A673 (cell line): ENCODE measurements at regions not wholly inside any gene's neighbourhood (a gene's known extent, or its start where the extent isn't known, plus 50 kb on each side); places are given as distances from the start of the nearest gene placed in this dataset.
A peak's percentile ranks its signal among the peaks of the same experiment; 100 is the strongest.

Source experiments
- EZH2 ChIP-seq: fragments of 200-600 bp; sonication (generic); IDR thresholded peaks from 2 replicates; pipeline ENCODE4 v1.6.1; 2017; ENCODE audit warnings: borderline replicate concordance, low read depth, mild to moderate bottlenecking, mixed read lengths, antibody characterized with exemption, low read length; ENCODE audit not compliant: poor library complexity, severe bottlenecking
- TF ChIP-seq, protein P1 (sequence below): fragments of 300-800, 200-600 bp; sonication (generic); conservative IDR thresholded peaks from 2 replicates; pipeline ENCODE4 v1.5.1; 2017; ENCODE audit warnings: low read depth, mild to moderate bottlenecking, antibody characterized with exemption, low read length, moderate library complexity, mixed read lengths

DNA sequence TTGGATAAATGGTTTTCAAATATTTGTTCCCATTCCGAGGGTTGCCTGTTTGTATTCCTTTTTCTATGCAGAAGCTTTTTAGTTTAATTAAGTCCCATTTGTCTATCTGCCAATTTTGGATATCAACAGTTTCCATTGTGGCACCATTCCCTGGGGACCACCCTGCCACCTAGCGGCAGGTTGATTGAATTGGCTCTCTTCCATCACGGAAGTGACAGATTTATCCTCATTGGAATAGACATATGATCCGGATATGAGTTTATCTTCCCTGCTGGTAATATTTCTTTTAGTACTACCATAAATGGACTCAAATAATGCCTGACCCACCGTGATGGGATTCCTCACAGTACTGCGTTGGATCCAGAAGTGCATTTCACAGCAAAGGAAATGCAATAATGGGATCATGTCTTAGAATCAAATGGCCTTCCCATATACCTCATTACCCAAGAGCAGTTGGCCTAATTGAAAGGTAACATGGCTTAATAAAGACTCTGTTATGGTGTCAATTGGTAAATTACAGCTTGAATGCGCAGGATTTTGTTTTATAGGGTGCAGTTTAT is 327.0 kb downstream of the BMP2 start:
- TF ChIP-seq, protein P1, sequence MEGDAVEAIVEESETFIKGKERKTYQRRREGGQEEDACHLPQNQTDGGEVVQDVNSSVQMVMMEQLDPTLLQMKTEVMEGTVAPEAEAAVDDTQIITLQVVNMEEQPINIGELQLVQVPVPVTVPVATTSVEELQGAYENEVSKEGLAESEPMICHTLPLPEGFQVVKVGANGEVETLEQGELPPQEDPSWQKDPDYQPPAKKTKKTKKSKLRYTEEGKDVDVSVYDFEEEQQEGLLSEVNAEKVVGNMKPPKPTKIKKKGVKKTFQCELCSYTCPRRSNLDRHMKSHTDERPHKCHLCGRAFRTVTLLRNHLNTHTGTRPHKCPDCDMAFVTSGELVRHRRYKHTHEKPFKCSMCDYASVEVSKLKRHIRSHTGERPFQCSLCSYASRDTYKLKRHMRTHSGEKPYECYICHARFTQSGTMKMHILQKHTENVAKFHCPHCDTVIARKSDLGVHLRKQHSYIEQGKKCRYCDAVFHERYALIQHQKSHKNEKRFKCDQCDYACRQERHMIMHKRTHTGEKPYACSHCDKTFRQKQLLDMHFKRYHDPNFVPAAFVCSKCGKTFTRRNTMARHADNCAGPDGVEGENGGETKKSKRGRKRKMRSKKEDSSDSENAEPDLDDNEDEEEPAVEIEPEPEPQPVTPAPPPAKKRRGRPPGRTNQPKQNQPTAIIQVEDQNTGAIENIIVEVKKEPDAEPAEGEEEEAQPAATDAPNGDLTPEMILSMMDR, result peak; percentile 61
- no peak for TF ChIP-seq EZH2
